WI38 (cell line): ENCODE measurements at regions not wholly inside any gene's neighbourhood (a gene's known extent, or its start where the extent isn't known, plus 50 kb on each side); places are given as distances from the start of the nearest gene placed in this dataset.

Source experiments
- H3K4me3 ChIP-seq: 2 replicates; pipeline ENCODE4 v1.5.1; 2011; ENCODE audit warnings: low read depth, mild to moderate bottlenecking, control low read depth, low read length
- CTCF ChIP-seq: IDR thresholded peaks from 2 replicates; pipeline ENCODE4 v1.5.1; 2012; ENCODE audit warnings: low read depth, mild to moderate bottlenecking, control low read depth, low read length

GRCh38 chr4:176607807-176608206, 184.9 kb downstream of the VEGFC start:
- no peak overlapping the region for H3K4me3 ChIP-seq
- no peak for TF ChIP-seq CTCF

- TF ChIP-seq CTCF = no peak
- no peak overlapping the region for H3K4me3 ChIP-seq
These were observed 184.4 kb downstream of the VEGFC start for GRCh38 chr4:176608346-176608745.

GRCh38 chr4:176610594-176610993, 182.1 kb downstream of the VEGFC start:
- H3K4me3 ChIP-seq = no peak overlapping the region
- TF ChIP-seq CTCF = no peak

DNA sequence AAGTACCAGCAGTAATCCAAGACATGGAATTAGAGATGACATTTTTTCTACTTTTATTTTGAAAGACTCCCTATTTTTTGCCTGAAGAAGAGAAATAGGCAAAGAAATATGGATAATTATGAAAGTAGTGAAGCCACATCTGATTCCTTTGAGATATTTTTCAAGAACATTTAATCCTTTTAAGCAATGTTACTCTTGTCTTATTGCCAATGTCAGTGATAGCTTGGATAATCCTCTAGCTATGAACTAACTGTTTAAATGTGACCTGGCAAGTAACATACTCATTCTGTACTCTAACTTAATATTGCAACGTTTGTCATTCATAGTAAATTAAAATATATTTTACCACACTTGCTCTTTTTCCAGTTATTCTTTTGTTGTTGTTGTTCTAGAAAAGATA, 181.3 kb downstream of the VEGFC start:
- no peak for TF ChIP-seq CTCF
- H3K4me3 ChIP-seq = no peak overlapping the region

GRCh38 chr4:176611951-176612350, 180.8 kb downstream of the VEGFC start:
- no peak for TF ChIP-seq CTCF

DNA sequence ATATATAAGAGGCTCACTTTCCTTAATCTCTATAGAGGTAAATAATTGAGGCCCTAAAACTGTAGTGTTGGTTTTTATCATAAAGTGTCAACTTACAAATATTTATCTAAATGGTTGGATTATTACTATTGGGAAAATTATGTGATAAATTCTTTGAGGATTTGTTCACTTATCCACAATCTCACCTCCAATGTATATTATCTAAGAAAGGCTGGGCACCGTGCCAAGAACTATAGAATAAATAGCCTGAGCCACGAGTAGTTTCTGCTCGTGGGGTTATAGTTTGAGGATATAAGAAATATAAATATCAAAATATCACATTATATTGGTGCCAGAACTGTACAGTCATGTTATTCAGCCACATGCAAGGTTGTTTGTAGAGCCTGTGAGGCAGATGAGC, 177.9 kb downstream of the VEGFC start:
- no peak for TF ChIP-seq CTCF
- H3K4me3 ChIP-seq = no peak overlapping the region

More at GRCh38 chr4:176611951-176612350, 180.8 kb downstream of the VEGFC start:
- no peak overlapping the region for H3K4me3 ChIP-seq

DNA sequence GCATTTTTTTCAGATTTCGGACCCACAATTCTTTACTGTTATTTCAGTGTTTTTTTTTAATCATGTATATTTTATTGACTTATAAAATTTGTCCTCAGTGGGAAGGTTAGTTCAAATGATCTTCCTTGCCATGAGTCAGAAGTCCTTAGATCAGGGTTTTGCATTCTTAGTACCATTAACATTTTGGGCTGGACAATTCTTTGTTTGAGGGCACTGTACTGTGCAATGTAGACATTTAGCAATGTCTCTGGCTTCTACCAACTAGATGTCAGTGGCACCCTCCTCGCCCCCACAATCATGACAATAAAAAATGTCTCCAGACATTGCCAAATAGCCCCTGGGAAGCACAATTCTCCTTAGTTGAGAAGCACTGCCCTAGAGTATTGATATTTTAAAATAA, 176.6 kb downstream of the VEGFC start:
- H3K4me3 ChIP-seq = no peak overlapping the region
- TF ChIP-seq CTCF = no peak
